ENCODE measurements at regions not wholly inside any gene's neighbourhood (a gene's known extent, or its start where the extent isn't known, plus 50 kb on each side); places are given as distances from the start of the nearest gene placed in this dataset.

DNA sequence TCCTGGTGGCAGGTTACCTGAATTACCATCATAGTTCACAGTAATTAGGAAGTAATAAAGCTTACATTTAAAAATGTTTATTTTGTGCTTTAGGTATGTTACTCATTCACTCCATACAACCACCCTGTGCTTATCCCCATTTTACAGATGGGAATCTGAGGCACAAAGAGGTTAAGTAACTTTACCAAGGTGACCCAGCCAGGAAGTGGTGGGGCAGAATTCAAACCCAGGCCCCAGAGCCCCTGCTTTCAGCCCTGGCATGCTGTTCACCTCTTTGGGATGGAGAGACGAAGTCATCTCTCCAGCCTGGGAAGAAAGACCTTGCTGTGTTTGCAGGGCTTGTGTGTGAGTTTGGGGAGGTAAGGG is 285.6 kb upstream of the TPM1 start:
- no peak for DNase-seq
- H3K27me3 Mint-ChIP-seq (ENCODE audit: unreplicated experiment): no peaks in the 10 kb centered on the region
- H3K4me1 Mint-ChIP-seq (ENCODE audit: low read depth, unreplicated experiment): no peaks in the 10 kb centered on the region
- no peaks in the 10 kb centered on the region for H3K36me3 Mint-ChIP-seq (ENCODE audit: insufficient read depth, unreplicated experiment)
- intact Hi-C loops (cut with micrococcal nuclease; ENCODE audit: unreplicated experiment): no loop called here
- no peak overlapping the region for H3K27ac Mint-ChIP-seq (ENCODE audit: unreplicated experiment)
- no peak for TF ChIP-seq CTCF (IDR thresholded peaks at IDR 0.05; ENCODE audit: unreplicated experiment)
- no peaks in the 10 kb centered on the region for H3K9me3 Mint-ChIP-seq (ENCODE audit: low read depth, unreplicated experiment)
- BruUV-seq (replicated peaks): no TSS peak
- CTCF ChIA-PET: interaction anchor here (1.0 kb wide), 1 partner anchor 11 kb away, joined by 3 read pairs; no protein-coding TSS in a partner anchor
- no peak overlapping the region for H3K4me3 Mint-ChIP-seq (ENCODE audit: low read depth, unreplicated experiment)

GRCh38 chr15:62757535-62757934 is 285.0 kb upstream of the TPM1 start:
- DNase-seq: no peak
- intact Hi-C loops (cut with micrococcal nuclease; ENCODE audit: unreplicated experiment): no loop called here
- Mint-ChIP-seq H3K27me3 (ENCODE audit: unreplicated experiment) (no peaks in the 10 kb centered on the region), H3K27ac (ENCODE audit: unreplicated experiment) (no peak overlapping the region), H3K4me1 (ENCODE audit: low read depth, unreplicated experiment) (no peaks in the 10 kb centered on the region), H3K36me3 (ENCODE audit: insufficient read depth, unreplicated experiment) (no peaks in the 10 kb centered on the region), H3K9me3 (ENCODE audit: low read depth, unreplicated experiment) (no peaks in the 10 kb centered on the region), H3K4me3 (ENCODE audit: low read depth, unreplicated experiment) (no peak overlapping the region)
- no TSS peak for BruUV-seq (replicated peaks)
- no peak for TF ChIP-seq CTCF (IDR thresholded peaks at IDR 0.05; ENCODE audit: unreplicated experiment)
- CTCF ChIA-PET: interaction anchor here (1.0 to 1.3 kb wide), 2 partner anchors 12 to 15 kb away, joined by 3 read pairs; no protein-coding TSS in a partner anchor

GRCh38 chr15:62758126-62758951 is 284.2 kb upstream of the TPM1 start:
- Mint-ChIP-seq H3K9me3 (ENCODE audit: low read depth, unreplicated experiment) (no peaks in the 10 kb centered on the region), H3K27ac (ENCODE audit: unreplicated experiment) (no peak overlapping the region), H3K4me1 (ENCODE audit: low read depth, unreplicated experiment) (no peaks in the 10 kb centered on the region), H3K4me3 (ENCODE audit: low read depth, unreplicated experiment) (no peak overlapping the region), H3K27me3 (ENCODE audit: unreplicated experiment) (no peaks in the 10 kb centered on the region), H3K36me3 (ENCODE audit: insufficient read depth, unreplicated experiment) (no peaks in the 10 kb centered on the region)
- DNase-seq: no peak
- BruUV-seq (replicated peaks): no TSS peak
- CTCF ChIA-PET: interaction anchor here (1.0 to 1.3 kb wide), 2 partner anchors 12 to 16 kb away, joined by 3 read pairs; no protein-coding TSS in a partner anchor
- intact Hi-C loops (cut with micrococcal nuclease; ENCODE audit: unreplicated experiment): no loop called here
- TF ChIP-seq CTCF (IDR thresholded peaks at IDR 0.05; ENCODE audit: unreplicated experiment): no peak

- BruUV-seq (replicated peaks): no TSS peak
- Mint-ChIP-seq H3K4me1 (ENCODE audit: low read depth, unreplicated experiment) (no peaks in the 10 kb centered on the region), H3K27me3 (ENCODE audit: unreplicated experiment) (no peaks in the 10 kb centered on the region), H3K27ac (ENCODE audit: unreplicated experiment) (no peak overlapping the region), H3K9me3 (ENCODE audit: low read depth, unreplicated experiment) (no peaks in the 10 kb centered on the region), H3K4me3 (ENCODE audit: low read depth, unreplicated experiment) (no peak overlapping the region), H3K36me3 (ENCODE audit: insufficient read depth, unreplicated experiment) (no peaks in the 10 kb centered on the region)
- no peak for TF ChIP-seq CTCF (IDR thresholded peaks at IDR 0.05; ENCODE audit: unreplicated experiment)
- no peak for DNase-seq
- intact Hi-C loops (cut with micrococcal nuclease; ENCODE audit: unreplicated experiment): no loop called here
- CTCF ChIA-PET: interaction anchor here (1.3 kb wide), 1 partner anchor 17 kb away, joined by 3 read pairs; no protein-coding TSS in a partner anchor
These were observed 283.6 kb upstream of the TPM1 start for GRCh38 chr15:62758952-62759349.

All from Calu3 (cell line).